DND-41 (cell line): ENCODE measurements at regions not wholly inside any gene's neighbourhood (a gene's known extent, or its start where the extent isn't known, plus 50 kb on each side); places are given as distances from the start of the nearest gene placed in this dataset.

Source experiments
- EZH2 ChIP-seq: IDR thresholded peaks from 3 replicates; pipeline ENCODE4 v1.6.1; 2012; ENCODE audit warnings: borderline replicate concordance, low read depth, mild to moderate bottlenecking, moderate library complexity, low read length, inconsistent platforms; ENCODE audit not compliant: severe bottlenecking
- TF ChIP-seq, protein P1 (sequence below): IDR thresholded peaks from 2 replicates; pipeline ENCODE4 v1.5.1; 2012; ENCODE audit warnings: borderline replicate concordance, low read length, moderate library complexity, mild to moderate bottlenecking; ENCODE audit not compliant: poor library complexity, severe bottlenecking; ENCODE audit errors: extremely low read depth

DNA sequence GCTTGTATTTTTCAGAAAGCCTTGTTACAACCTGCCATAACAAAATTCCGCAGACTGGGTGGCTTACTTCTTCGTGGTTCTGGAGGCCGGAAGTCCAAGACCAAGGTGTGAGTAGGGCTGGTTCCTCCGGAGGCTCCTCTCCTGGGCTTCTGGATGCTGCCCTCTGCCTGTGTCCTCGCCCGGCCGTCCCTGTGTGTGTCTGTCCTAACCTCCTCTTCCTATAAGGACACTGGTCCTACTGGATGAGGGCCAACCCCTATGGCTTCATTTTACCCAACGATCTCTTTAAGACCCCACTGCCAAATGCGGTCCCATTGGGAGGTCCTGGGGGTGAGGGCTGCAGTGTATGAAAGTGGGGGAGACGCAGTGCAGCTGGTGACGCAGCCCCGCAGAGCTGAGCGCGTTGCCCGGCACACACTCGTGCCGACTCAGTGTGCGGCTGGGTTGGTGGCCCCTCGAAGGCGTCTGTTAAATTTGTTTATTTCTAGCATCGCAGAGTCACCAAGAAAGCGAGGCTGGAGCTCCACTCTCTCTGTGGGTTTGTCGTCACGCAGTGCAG, 116.7 kb downstream of the SOX1 start:
- TF ChIP-seq, protein P1, sequence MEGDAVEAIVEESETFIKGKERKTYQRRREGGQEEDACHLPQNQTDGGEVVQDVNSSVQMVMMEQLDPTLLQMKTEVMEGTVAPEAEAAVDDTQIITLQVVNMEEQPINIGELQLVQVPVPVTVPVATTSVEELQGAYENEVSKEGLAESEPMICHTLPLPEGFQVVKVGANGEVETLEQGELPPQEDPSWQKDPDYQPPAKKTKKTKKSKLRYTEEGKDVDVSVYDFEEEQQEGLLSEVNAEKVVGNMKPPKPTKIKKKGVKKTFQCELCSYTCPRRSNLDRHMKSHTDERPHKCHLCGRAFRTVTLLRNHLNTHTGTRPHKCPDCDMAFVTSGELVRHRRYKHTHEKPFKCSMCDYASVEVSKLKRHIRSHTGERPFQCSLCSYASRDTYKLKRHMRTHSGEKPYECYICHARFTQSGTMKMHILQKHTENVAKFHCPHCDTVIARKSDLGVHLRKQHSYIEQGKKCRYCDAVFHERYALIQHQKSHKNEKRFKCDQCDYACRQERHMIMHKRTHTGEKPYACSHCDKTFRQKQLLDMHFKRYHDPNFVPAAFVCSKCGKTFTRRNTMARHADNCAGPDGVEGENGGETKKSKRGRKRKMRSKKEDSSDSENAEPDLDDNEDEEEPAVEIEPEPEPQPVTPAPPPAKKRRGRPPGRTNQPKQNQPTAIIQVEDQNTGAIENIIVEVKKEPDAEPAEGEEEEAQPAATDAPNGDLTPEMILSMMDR = no peak
- no peak for TF ChIP-seq EZH2
